HS-5 (cell line): ENCODE measurements at regions not wholly inside any gene's neighbourhood (a gene's known extent, or its start where the extent isn't known, plus 50 kb on each side); places are given as distances from the start of the nearest gene placed in this dataset.
"Not testable (repeated sequence)": the region's sequence is repeated elsewhere in the genome, so short reads cannot be mapped to it uniquely, and the experiment has no call there.

ENCODE experiments used
- DNase-seq: peaks from one replicate; pipeline ENCODE4 v3.0.0-alpha.2; 2012; ENCODE audit warnings: low read depth

GRCh38 chr20:22818636-22819035 is 216.5 kb upstream of the SSTR4 start:
- DNase-seq = no peak

GRCh38 chr20:22819112-22819511 is 216.0 kb upstream of the SSTR4 start:
- no peak for DNase-seq

- DNase-seq = no peak
Observed at GRCh38 chr20:22819784-22820183, 215.3 kb upstream of the SSTR4 start.

GRCh38 chr20:22821081-22821727 is 213.9 kb upstream of the SSTR4 start:
- DNase-seq = no peak

- no peak for DNase-seq
Observed at GRCh38 chr20:22821796-22822195, 213.3 kb upstream of the SSTR4 start.

- no peak for DNase-seq
Observed at GRCh38 chr20:22823119-22823518, 212.0 kb upstream of the SSTR4 start.

GRCh38 chr20:22824077-22824476 is 211.0 kb upstream of the SSTR4 start:
- DNase-seq = no peak

- peak; percentile 19 for DNase-seq
Observed at GRCh38 chr20:22825076-22825475, 210.0 kb upstream of the SSTR4 start.

GRCh38 chr20:22825546-22825945 is 209.6 kb upstream of the SSTR4 start:
- no peak for DNase-seq

GRCh38 chr20:22826306-22827230 is 208.5 kb upstream of the SSTR4 start:
- DNase-seq = no peak

GRCh38 chr20:22827916-22828315 is 207.2 kb upstream of the SSTR4 start:
- no peak for DNase-seq

- DNase-seq = no peak
Observed at GRCh38 chr20:22829356-22829755, 205.8 kb upstream of the SSTR4 start.

- no peak for DNase-seq
Observed at GRCh38 chr20:22830138-22830537, 205.0 kb upstream of the SSTR4 start.

- DNase-seq = not testable (repeated sequence)
Observed at GRCh38 chr20:22830715-22831114, 204.4 kb upstream of the SSTR4 start.

- DNase-seq = no peak
Observed at GRCh38 chr20:22833851-22834250, 201.3 kb upstream of the SSTR4 start.

- no peak for DNase-seq
Observed at GRCh38 chr20:22834651-22835256, 200.4 kb upstream of the SSTR4 start.

GRCh38 chr20:22836211-22836610 is 198.9 kb upstream of the SSTR4 start:
- no peak for DNase-seq

GRCh38 chr20:22836877-22837276 is 198.2 kb upstream of the SSTR4 start:
- no peak for DNase-seq

GRCh38 chr20:22838001-22838400 is 197.1 kb upstream of the SSTR4 start:
- DNase-seq = no peak

- no peak for DNase-seq
Observed at GRCh38 chr20:22841846-22842245, 193.3 kb upstream of the SSTR4 start.

- no peak for DNase-seq
Observed at GRCh38 chr20:22842793-22843192, 192.3 kb upstream of the SSTR4 start.

GRCh38 chr20:22844959-22845358 is 190.2 kb upstream of the SSTR4 start:
- DNase-seq = no peak

GRCh38 chr20:22846863-22847262 is 188.2 kb upstream of the SSTR4 start:
- DNase-seq = no peak
